ENCODE measurements at regions not wholly inside any gene's neighbourhood (a gene's known extent, or its start where the extent isn't known, plus 50 kb on each side); places are given as distances from the start of the nearest gene placed in this dataset.

- TF ChIP-seq POLR2A (IDR thresholded peaks at IDR 0.05; ENCODE audit: low read length) (no peak), GATA1 (IDR thresholded peaks at IDR 0.05; ENCODE audit: low read depth, low read length) (no peak)
Measured at GRCh38 chr3:153957421-153957820, 163.8 kb upstream of the ARHGEF26 start.
